CD4-positive, alpha-beta memory T cell (primary cell): ENCODE measurements at regions not wholly inside any gene's neighbourhood (a gene's known extent, or its start where the extent isn't known, plus 50 kb on each side); places are given as distances from the start of the nearest gene placed in this dataset.
A peak's percentile ranks its signal among the peaks of the same experiment; 100 is the strongest.

ENCODE experiments used
- CTCF ChIA-PET: fragments of 350-600 bp; sonication (Branson Sonifier 250); formaldehyde crosslinking; loops from one replicate; lab custom pipeline; 2021; ENCODE audit warnings: inconsistent platforms; ENCODE audit not compliant: partially characterized antibody; lab: Charles Lee
- POLR2A ChIA-PET: fragments of 350-600 bp; sonication (Branson Sonifier 250); formaldehyde crosslinking; loops from one replicate; lab custom pipeline; 2021; ENCODE audit not compliant: partially characterized antibody; lab: Charles Lee
- DNase-seq, 5 donors: peaks; one replicate each; pipeline versions ENCODE4 v3.0.0 to v3.0.0-alpha.2; 2020 to 2022; ENCODE audit warnings: mixed read lengths in 1 of 5
- H3K27ac ChIP-seq: one replicate; pipeline ENCODE4 v1.7.0; 2013; ENCODE audit warnings: low read depth, low read length
- H3K27me3 ChIP-seq: 2 replicates; pipeline ENCODE4 v1.7.0; 2013; ENCODE audit warnings: mild to moderate bottlenecking, low read length, moderate library complexity; ENCODE audit not compliant: insufficient read depth
- H3K36me3 ChIP-seq: 2 replicates; pipeline ENCODE4 v1.7.0; 2013; ENCODE audit warnings: mild to moderate bottlenecking, low read length, moderate library complexity; ENCODE audit not compliant: insufficient read depth
- H3K4me1 ChIP-seq: 2 replicates; pipeline ENCODE4 v1.7.0; 2013; ENCODE audit warnings: mild to moderate bottlenecking, low read length, moderate library complexity; ENCODE audit not compliant: insufficient read depth
- H3K4me3 ChIP-seq, 2 donors: one replicate each; pipeline ENCODE4 v1.7.0; 2013; ENCODE audit warnings: low read length in 2 of 2, mild to moderate bottlenecking in 1 of 2
- H3K9me3 ChIP-seq, 2 donors: one replicate each; pipeline ENCODE4 v1.7.0; 2013; ENCODE audit warnings: low read length in 2 of 2, control low read depth in 1 of 2; ENCODE audit not compliant: control insufficient read depth in 1 of 2
- H3K27ac Mint-ChIP-seq, 7 donors: one replicate each; pipeline ENCODE4 v1.8.0; 2020 to 2021; ENCODE audit warnings: mixed read lengths in 7 of 7, mild to moderate bottlenecking in 6 of 7, inconsistent platforms in 3 of 7, moderate library complexity in 3 of 7
- H3K27me3 Mint-ChIP-seq, 2 donors: one replicate each; pipeline ENCODE4 v1.8.0; 2020 to 2021; ENCODE audit warnings: mixed read lengths in 2 of 2
- H3K36me3 Mint-ChIP-seq, 2 donors: one replicate each; pipeline ENCODE4 v1.8.0; 2020 to 2021; ENCODE audit warnings: mixed read lengths in 2 of 2, inconsistent platforms in 1 of 2, mild to moderate bottlenecking in 1 of 2
- H3K4me1 Mint-ChIP-seq, 4 donors: one replicate each; pipeline ENCODE4 v1.8.0; 2020 to 2021; ENCODE audit warnings: mixed read lengths in 4 of 4, mild to moderate bottlenecking in 1 of 4
- H3K4me3 Mint-ChIP-seq, 8 donors: one replicate each; pipeline ENCODE4 v1.8.0; 2020 to 2021; ENCODE audit warnings: mixed read lengths in 8 of 8, mild to moderate bottlenecking in 7 of 8, moderate library complexity in 6 of 8, inconsistent platforms in 3 of 8
- H3K9me3 Mint-ChIP-seq, 8 donors: one replicate each; pipeline ENCODE4 v1.8.0; 2020 to 2021; ENCODE audit warnings: mixed read lengths in 8 of 8, mild to moderate bottlenecking in 5 of 8, inconsistent platforms in 3 of 8, moderate library complexity in 1 of 8
- intact Hi-C: fragments of 100-400 bp; cut with micrococcal nuclease; formaldehyde crosslinking; loops from one replicate; pipeline ENCODE4 v1.15.1; 2023

DNA sequence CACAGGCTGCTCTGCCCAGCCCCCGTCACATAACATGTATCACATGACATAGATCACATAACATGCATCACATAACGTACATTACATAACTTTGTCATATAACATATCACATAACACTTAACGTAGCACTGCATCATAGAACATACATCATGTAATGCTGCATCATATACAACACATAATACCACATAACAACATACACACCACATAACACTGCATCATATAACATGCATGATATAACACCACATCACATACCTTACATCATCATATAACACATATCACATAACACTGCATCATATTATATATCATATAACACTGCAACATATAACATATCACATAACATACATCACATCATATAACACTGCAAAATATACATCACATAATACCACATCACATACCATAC, 83.8 kb downstream of the AXIN2 start:
- Histone ChIP-seq H3K27ac (no peak overlapping the region), H3K27me3 (no peaks in the 10 kb centered on the region), H3K36me3 (no peaks in the 10 kb centered on the region), H3K4me1 (no peaks in the 10 kb centered on the region), H3K9me3 (no peaks in the 10 kb centered on the region), H3K4me3 (no peak overlapping the region)
- Mint-ChIP-seq H3K27ac (no peak overlapping the region), H3K36me3 (no peaks in the 10 kb centered on the region), H3K4me3 (no peak overlapping the region), H3K9me3 (peaks cover 0 to 2% (median 0%) of the 10 kb centered on the region in 8 donors), H3K27me3 (peaks cover 0 to 5% of the 10 kb centered on the region in 2 donors), H3K4me1 (peaks cover 0 to 5% (median 0%) of the 10 kb centered on the region in 4 donors)
- ChIA-PET POLR2A (no interaction called here), CTCF (no interaction called here)
- no peak for DNase-seq
- intact Hi-C loops, result no loop called here

GRCh38 chr17:65474660-65475059, 86.8 kb downstream of the AXIN2 start:
- H3K4me1 ChIP-seq, result no peaks in the 10 kb centered on the region
- H3K4me3 ChIP-seq, result no peak overlapping the region
- no peak for DNase-seq
- Mint-ChIP-seq H3K36me3 (no peaks in the 10 kb centered on the region), H3K4me3 (no peak overlapping the region), H3K4me1 (peaks cover 0 to 1% (median 0%) of the 10 kb centered on the region in 4 donors), H3K27ac (no peak overlapping the region), H3K9me3 (peaks cover 0 to 3% (median 0%) of the 10 kb centered on the region in 8 donors), H3K27me3 (peaks cover 3 to 11% of the 10 kb centered on the region in 2 donors)
- POLR2A ChIA-PET, result no interaction called here
- no peak overlapping the region for H3K27ac ChIP-seq
- no peaks in the 10 kb centered on the region for H3K27me3 ChIP-seq
- H3K36me3 ChIP-seq, result no peaks in the 10 kb centered on the region
- no peaks in the 10 kb centered on the region for H3K9me3 ChIP-seq
- CTCF ChIA-PET, result no interaction called here
- intact Hi-C loops, result no loop called here

GRCh38 chr17:65473985-65474384, 87.5 kb downstream of the AXIN2 start:
- ChIA-PET POLR2A (no interaction called here), CTCF (no interaction called here)
- peaks cover 0 to 1% (median 0%) of the 10 kb centered on the region in 4 donors for H3K4me1 Mint-ChIP-seq
- Histone ChIP-seq H3K27ac (no peak overlapping the region), H3K27me3 (no peaks in the 10 kb centered on the region), H3K4me1 (no peaks in the 10 kb centered on the region), H3K9me3 (no peaks in the 10 kb centered on the region), H3K36me3 (no peaks in the 10 kb centered on the region), H3K4me3 (no peak overlapping the region)
- intact Hi-C loops, result no loop called here
- DNase-seq, result no peak
- no peak overlapping the region for H3K4me3 Mint-ChIP-seq
- H3K36me3 Mint-ChIP-seq, result no peaks in the 10 kb centered on the region
- no peak overlapping the region for H3K27ac Mint-ChIP-seq
- H3K27me3 Mint-ChIP-seq, result peaks cover 3 to 11% of the 10 kb centered on the region in 2 donors
- H3K9me3 Mint-ChIP-seq, result peaks cover 0 to 3% (median 0%) of the 10 kb centered on the region in 8 donors

- no peak overlapping the region for H3K4me3 Mint-ChIP-seq
- no peak overlapping the region for H3K27ac Mint-ChIP-seq
- Histone ChIP-seq H3K4me3 (no peak overlapping the region), H3K27ac (no peak overlapping the region), H3K4me1 (no peaks in the 10 kb centered on the region), H3K27me3 (no peaks in the 10 kb centered on the region), H3K9me3 (no peaks in the 10 kb centered on the region), H3K36me3 (no peaks in the 10 kb centered on the region)
- peaks cover 0 to 3% (median 0%) of the 10 kb centered on the region in 8 donors for H3K9me3 Mint-ChIP-seq
- peaks cover 3 to 11% of the 10 kb centered on the region in 2 donors for H3K27me3 Mint-ChIP-seq
- peaks cover 0 to 1% (median 0%) of the 10 kb centered on the region in 4 donors for H3K4me1 Mint-ChIP-seq
- POLR2A ChIA-PET, result no interaction called here
- no peaks in the 10 kb centered on the region for H3K36me3 Mint-ChIP-seq
- CTCF ChIA-PET, result no interaction called here
- DNase-seq, result no peak
- intact Hi-C loops, result no loop called here
Measured at GRCh38 chr17:65473363-65473762, 88.1 kb downstream of the AXIN2 start.

DNA sequence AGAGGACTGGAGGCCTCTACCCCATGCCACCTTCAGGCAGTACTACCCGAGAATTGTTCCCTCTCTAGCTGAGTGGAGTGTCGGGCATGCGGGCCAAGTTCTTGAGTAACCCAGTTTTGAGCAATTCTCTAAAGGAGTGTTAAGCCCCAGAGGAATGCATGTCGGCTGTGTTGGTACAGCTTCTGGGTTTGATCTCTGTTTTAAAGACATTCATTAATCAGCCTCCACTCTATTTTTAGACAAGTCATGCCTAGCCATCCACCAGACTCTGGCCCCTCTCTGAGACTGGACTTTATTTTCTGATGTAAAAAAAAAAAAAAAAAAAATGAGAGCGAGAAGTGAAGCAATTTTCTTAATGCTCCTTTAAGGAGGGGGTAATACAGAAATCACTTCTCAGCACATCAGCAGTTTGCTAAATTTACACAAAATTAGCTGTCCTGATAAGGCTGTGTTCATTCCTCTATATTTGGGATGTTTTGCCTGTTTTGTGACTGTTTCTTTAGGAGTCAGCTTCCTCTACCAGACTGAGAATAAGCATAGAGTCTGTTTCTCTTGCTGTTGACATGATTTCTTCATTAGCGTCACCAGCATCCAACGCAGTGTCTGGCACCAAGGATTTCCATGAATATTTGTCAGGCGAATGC, 88.7 kb downstream of the AXIN2 start:
- H3K4me1 ChIP-seq, result no peaks in the 10 kb centered on the region
- H3K4me3 ChIP-seq, result no peak overlapping the region
- H3K27me3 ChIP-seq, result no peaks in the 10 kb centered on the region
- no peaks in the 10 kb centered on the region for H3K9me3 ChIP-seq
- Mint-ChIP-seq H3K36me3 (no peaks in the 10 kb centered on the region), H3K4me1 (peaks cover 0 to 1% (median 0%) of the 10 kb centered on the region in 4 donors), H3K27me3 (peaks cover 3 to 11% of the 10 kb centered on the region in 2 donors), H3K27ac (no peak overlapping the region), H3K9me3 (peaks cover 0 to 3% (median 0%) of the 10 kb centered on the region in 8 donors), H3K4me3 (no peak overlapping the region)
- no peak overlapping the region for H3K27ac ChIP-seq
- CTCF ChIA-PET, result no interaction called here
- no peaks in the 10 kb centered on the region for H3K36me3 ChIP-seq
- intact Hi-C loops, result no loop called here
- DNase-seq, result no peak
- POLR2A ChIA-PET, result no interaction called here

DNA sequence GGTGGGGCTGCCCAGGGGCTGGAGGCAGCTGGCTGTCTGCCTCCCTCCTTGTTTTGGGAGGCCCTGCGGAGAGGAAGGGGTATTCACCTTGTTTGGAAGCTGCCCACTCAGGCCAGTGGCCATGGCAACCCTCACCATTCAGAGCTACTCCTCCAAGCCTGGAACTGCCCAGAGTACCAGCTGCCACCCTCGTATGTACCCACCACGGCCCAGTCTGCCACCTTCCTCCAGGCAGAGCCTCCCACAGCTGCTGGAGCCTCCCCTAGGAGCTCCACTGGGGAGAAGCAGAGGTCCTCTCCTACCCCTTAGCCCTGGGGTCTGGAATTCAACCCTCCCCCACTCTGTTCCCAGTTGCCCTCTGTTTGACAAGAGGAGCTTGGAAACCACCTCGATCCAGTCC, 90.7 kb downstream of the AXIN2 start:
- H3K4me1 ChIP-seq, result no peaks in the 10 kb centered on the region
- DNase-seq, result no peak
- ChIA-PET CTCF (no interaction called here), POLR2A (no interaction called here)
- H3K36me3 ChIP-seq, result no peaks in the 10 kb centered on the region
- intact Hi-C loops, result no loop called here
- peaks cover 0 to 3% (median 0%) of the 10 kb centered on the region in 8 donors for H3K9me3 Mint-ChIP-seq
- H3K9me3 ChIP-seq, result no peaks in the 10 kb centered on the region
- no peak overlapping the region for H3K4me3 Mint-ChIP-seq
- no peak overlapping the region for H3K27ac ChIP-seq
- H3K27me3 ChIP-seq, result no peaks in the 10 kb centered on the region
- H3K27ac Mint-ChIP-seq, result no peak overlapping the region
- H3K27me3 Mint-ChIP-seq, result peaks cover 3 to 11% of the 10 kb centered on the region in 2 donors
- H3K4me1 Mint-ChIP-seq, result peaks cover 0 to 4% (median 1%) of the 10 kb centered on the region in 4 donors
- H3K36me3 Mint-ChIP-seq, result no peaks in the 10 kb centered on the region
- no peak overlapping the region for H3K4me3 ChIP-seq

DNA sequence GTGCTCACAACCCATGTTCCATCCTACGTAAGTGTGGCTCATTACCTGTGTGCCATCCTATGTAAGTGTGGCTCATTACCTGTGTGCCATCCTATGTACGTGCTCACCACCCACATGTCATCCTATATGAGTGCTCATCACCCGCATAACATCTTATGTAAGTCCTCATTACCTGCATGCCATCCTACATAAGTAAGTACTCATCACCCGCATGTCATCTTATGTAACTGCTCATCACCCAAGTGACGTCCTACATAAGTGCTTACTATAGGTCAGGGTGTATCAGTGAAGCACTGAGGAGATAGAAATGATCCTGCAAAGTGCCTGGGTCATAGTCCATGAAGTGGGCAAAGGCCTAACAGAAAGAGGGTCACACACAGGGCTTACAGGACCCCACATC, 93.1 kb downstream of the AXIN2 start:
- CTCF ChIA-PET, result no interaction called here
- H3K4me3 ChIP-seq, result no peak overlapping the region
- no peaks in the 10 kb centered on the region for H3K4me1 ChIP-seq
- POLR2A ChIA-PET, result no interaction called here
- Mint-ChIP-seq H3K4me1 (peaks cover 0 to 4% (median 2%) of the 10 kb centered on the region in 4 donors), H3K9me3 (peaks cover 0 to 3% (median 0%) of the 10 kb centered on the region in 8 donors), H3K36me3 (no peaks in the 10 kb centered on the region), H3K4me3 (no peak overlapping the region), H3K27me3 (peaks cover 3 to 12% of the 10 kb centered on the region in 2 donors), H3K27ac (peak overlapping the region in 1 of 7 donors; percentile 37)
- no peaks in the 10 kb centered on the region for H3K36me3 ChIP-seq
- H3K27ac ChIP-seq, result no peak overlapping the region
- H3K9me3 ChIP-seq, result no peaks in the 10 kb centered on the region
- intact Hi-C loops, result no loop called here
- no peak for DNase-seq
- no peaks in the 10 kb centered on the region for H3K27me3 ChIP-seq
